H9 (cell line): ENCODE measurements at regions not wholly inside any gene's neighbourhood (a gene's known extent, or its start where the extent isn't known, plus 50 kb on each side); places are given as distances from the start of the nearest gene placed in this dataset.

Experiments used
- DNase-seq: peaks from one replicate; pipeline ENCODE4 v3.0.0-alpha.2; 2017
- H2AFZ ChIP-seq: one replicate; pipeline ENCODE4 v1.6.1; 2013; ENCODE audit warnings: mild to moderate bottlenecking, low read length, control low read depth, moderate library complexity
- H2AK5ac ChIP-seq: 2 replicates; pipeline ENCODE4 v1.6.1; 2013; ENCODE audit warnings: low read length, control low read depth, mixed read lengths; ENCODE audit not compliant: insufficient read length
- H2BK120ac ChIP-seq: one replicate; pipeline ENCODE4 v1.6.1; 2013; ENCODE audit warnings: low read depth, mild to moderate bottlenecking, low read length, control low read depth, inconsistent platforms; ENCODE audit not compliant: poor library complexity, severe bottlenecking
- H2BK12ac ChIP-seq: 2 replicates; pipeline ENCODE4 v1.6.1; 2013; ENCODE audit warnings: low read length, control low read depth, mixed read lengths, low read depth; ENCODE audit not compliant: insufficient read length
- H2BK15ac ChIP-seq: 2 replicates; pipeline ENCODE4 v1.6.1; 2013; ENCODE audit warnings: low read depth, low read length, control low read depth
- H2BK20ac ChIP-seq: one replicate; pipeline ENCODE4 v1.6.1; 2013; ENCODE audit warnings: low read depth, mild to moderate bottlenecking, low read length, control low read depth, inconsistent platforms; ENCODE audit not compliant: poor library complexity, severe bottlenecking
- H2BK5ac ChIP-seq: 2 replicates; pipeline ENCODE4 v1.6.1; 2013; ENCODE audit warnings: low read length, control low read depth, mixed read lengths; ENCODE audit not compliant: insufficient read length
- H3K14ac ChIP-seq: 2 replicates; pipeline ENCODE4 v1.6.1; 2013; ENCODE audit warnings: low read length, control low read depth; ENCODE audit not compliant: insufficient read depth
- H3K18ac ChIP-seq: 2 replicates; pipeline ENCODE4 v1.6.1; 2013; ENCODE audit warnings: low read depth, mild to moderate bottlenecking, mixed read lengths, low read length, control low read depth; ENCODE audit not compliant: insufficient read length
- H3K23ac ChIP-seq: 2 replicates; pipeline ENCODE4 v1.6.1; 2013; ENCODE audit warnings: low read length, control low read depth, mixed read lengths, low read depth; ENCODE audit not compliant: insufficient read length
- H3K23me2 ChIP-seq: 2 replicates; pipeline ENCODE4 v1.6.1; 2013; ENCODE audit warnings: low read depth, mild to moderate bottlenecking, mixed read lengths, low read length, control low read depth; ENCODE audit not compliant: insufficient read length, poor library complexity, severe bottlenecking
- H3K27ac ChIP-seq: 2 replicates; pipeline ENCODE4 v1.5.1; 2013; ENCODE audit warnings: low read length, control low read depth, mixed read lengths, low read depth; ENCODE audit not compliant: insufficient read length
- H3K27me3 ChIP-seq: 2 replicates; pipeline ENCODE4 v1.6.1; 2013; ENCODE audit warnings: low read length, control low read depth, inconsistent platforms; ENCODE audit not compliant: insufficient read depth
- H3K4ac ChIP-seq: 2 replicates; pipeline ENCODE4 v1.6.1; 2013; ENCODE audit warnings: low read depth, mild to moderate bottlenecking, control low read depth, inconsistent platforms, low read length, moderate library complexity
- H3K4me1 ChIP-seq: 2 replicates; pipeline ENCODE4 v1.6.1; 2013; ENCODE audit warnings: low read length, control low read depth, inconsistent platforms; ENCODE audit not compliant: insufficient read depth
- H3K4me2 ChIP-seq: 2 replicates; pipeline ENCODE4 v1.6.1; 2013; ENCODE audit warnings: low read length, control low read depth, mixed read lengths; ENCODE audit not compliant: insufficient read length, insufficient read depth
- H3K56ac ChIP-seq: 2 replicates; pipeline ENCODE4 v1.6.1; 2013; ENCODE audit warnings: low read depth, mild to moderate bottlenecking, mixed read lengths, low read length, control low read depth; ENCODE audit not compliant: insufficient read length
- H3K79me1 ChIP-seq: 2 replicates; pipeline ENCODE4 v1.6.1; 2013; ENCODE audit warnings: low read depth, mild to moderate bottlenecking, moderate library complexity, low read length, control low read depth, inconsistent platforms; ENCODE audit not compliant: insufficient read depth, poor library complexity, severe bottlenecking
- H3K79me2 ChIP-seq: 2 replicates; pipeline ENCODE4 v1.6.1; 2013; ENCODE audit warnings: low read length, control low read depth, inconsistent platforms; ENCODE audit not compliant: insufficient read depth
- H3K9ac ChIP-seq: 2 replicates; pipeline ENCODE4 v1.6.1; 2013; ENCODE audit warnings: low read length, control low read depth, mixed read lengths; ENCODE audit not compliant: insufficient read length; ENCODE audit errors: extremely low read depth
- H3K9me3 ChIP-seq: one replicate; pipeline ENCODE4 v1.6.1; 2013; ENCODE audit warnings: low read depth, low read length, inconsistent platforms; ENCODE audit not compliant: control insufficient read depth
- H3T11ph ChIP-seq: one replicate; pipeline ENCODE4 v1.6.1; 2013; ENCODE audit warnings: mild to moderate bottlenecking, low read length, control low read depth, inconsistent platforms
- H4K20me1 ChIP-seq: one replicate; pipeline ENCODE4 v1.6.1; 2013; ENCODE audit not compliant: control insufficient read depth, insufficient read length, insufficient read depth
- H4K5ac ChIP-seq: 2 replicates; pipeline ENCODE4 v1.6.1; 2013; ENCODE audit warnings: low read depth, mild to moderate bottlenecking, mixed read lengths, low read length, control low read depth; ENCODE audit not compliant: insufficient read length
- H4K8ac ChIP-seq: replicated peaks from 2 replicates; pipeline ENCODE4 v1.6.1; 2013; ENCODE audit warnings: low read length, control low read depth, mixed read lengths, low read depth; ENCODE audit not compliant: insufficient read length
- H4K91ac ChIP-seq: 2 replicates; pipeline ENCODE4 v1.6.1; 2013; ENCODE audit warnings: low read depth, mild to moderate bottlenecking, moderate library complexity, mixed read lengths, low read length, control low read depth; ENCODE audit not compliant: insufficient read length
- H3K27ac Mint-ChIP-seq, 3 experiments: 2 replicates in 2 of 3; 3 replicates in 1 of 3; pipeline ENCODE4 v1.8.0; 2020 to 2021; ENCODE audit warnings: mixed read lengths in 3 of 3, mild to moderate bottlenecking in 1 of 3, moderate library complexity in 1 of 3
- H3K27me3 Mint-ChIP-seq: 2 replicates; pipeline ENCODE4 v1.8.0; 2021; ENCODE audit warnings: low read depth, mild to moderate bottlenecking, moderate library complexity, mixed read lengths
- H3K36me3 Mint-ChIP-seq, 3 experiments: 2 replicates in 2 of 3; 3 replicates in 1 of 3; pipeline ENCODE4 v1.8.0; 2020 to 2021; ENCODE audit warnings: low read depth in 3 of 3, mixed read lengths in 3 of 3; ENCODE audit not compliant: insufficient read depth in 1 of 3
- H3K4me1 Mint-ChIP-seq, 2 experiments: 2 replicates each; pipeline ENCODE4 v1.8.0; 2020; ENCODE audit warnings: mixed read lengths in 2 of 2
- H3K4me3 Mint-ChIP-seq, 2 experiments: 2 replicates in 1 of 2; 3 replicates in 1 of 2; pipeline ENCODE4 v1.8.0; 2020 to 2021; ENCODE audit warnings: mild to moderate bottlenecking in 2 of 2, mixed read lengths in 2 of 2, moderate library complexity in 1 of 2
- H3K9me3 Mint-ChIP-seq, 2 experiments: 2 replicates in 1 of 2; 3 replicates in 1 of 2; pipeline ENCODE4 v1.8.0; 2020; ENCODE audit warnings: mild to moderate bottlenecking in 2 of 2, mixed read lengths in 2 of 2, moderate library complexity in 1 of 2
- WGBS: extraction: QIAGEN DNeasy Blood & Tissue Kit; methylation state at CpG from one replicate; pipeline ENCODE4 v1.1.7; 2013; ENCODE audit warnings: missing lambda C conversion rate, low lambda C conversion rate, mixed read lengths; ENCODE audit not compliant: insufficient read length; ENCODE audit errors: extremely low coverage; 5-methylcytosine and 5-hydroxymethylcytosine counted together
- TF ChIP-seq, protein P1 (sequence below): fragments of 200-600 bp; sonication (generic); conservative IDR thresholded peaks from 3 replicates; pipeline ENCODE4 v1.8.0; 2021; ENCODE audit warnings: antibody characterized with exemption, mild to moderate bottlenecking

DNA sequence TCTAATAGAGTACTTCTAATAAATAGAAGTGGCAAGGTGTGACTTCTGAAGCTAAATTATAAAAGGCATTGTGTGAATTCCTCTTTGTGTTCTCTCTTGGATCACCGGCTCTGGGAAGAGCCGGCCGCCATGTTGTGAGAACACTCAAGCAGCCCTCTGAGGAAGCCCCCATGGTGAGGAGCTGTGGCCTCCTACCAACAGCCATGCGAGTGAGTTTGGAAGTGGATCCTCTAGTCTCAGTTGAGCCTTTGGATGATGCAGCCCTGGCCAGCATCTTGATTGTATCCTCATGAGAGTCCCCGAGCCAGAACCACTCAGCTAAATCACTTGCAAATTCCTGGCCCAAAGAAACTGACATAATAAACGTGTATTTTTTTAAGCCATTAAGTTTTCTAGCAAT is 94.5 kb upstream of the CARD11 start:
- H3K27ac ChIP-seq = no peak overlapping the region
- H3K27me3 ChIP-seq = no peaks in the 10 kb centered on the region
- no peak overlapping the region for H3K4me3 Mint-ChIP-seq
- no peak overlapping the region for H2BK15ac ChIP-seq
- no peaks in the 10 kb centered on the region for H4K20me1 ChIP-seq
- H2BK5ac ChIP-seq = no peak overlapping the region
- no peak overlapping the region for H3K23ac ChIP-seq
- H3K4me1 ChIP-seq = no peaks in the 10 kb centered on the region; the same call in 1 of the 2 replicates
- WGBS = no CpG with 5 or more reads among the region's 6 CpGs
- H3K36me3 Mint-ChIP-seq = no peaks in the 10 kb centered on the region
- no peak overlapping the region for H3K4ac ChIP-seq
- no peak overlapping the region for H2BK12ac ChIP-seq
- H3K4me2 ChIP-seq = no peak overlapping the region
- TF ChIP-seq, protein P1, sequence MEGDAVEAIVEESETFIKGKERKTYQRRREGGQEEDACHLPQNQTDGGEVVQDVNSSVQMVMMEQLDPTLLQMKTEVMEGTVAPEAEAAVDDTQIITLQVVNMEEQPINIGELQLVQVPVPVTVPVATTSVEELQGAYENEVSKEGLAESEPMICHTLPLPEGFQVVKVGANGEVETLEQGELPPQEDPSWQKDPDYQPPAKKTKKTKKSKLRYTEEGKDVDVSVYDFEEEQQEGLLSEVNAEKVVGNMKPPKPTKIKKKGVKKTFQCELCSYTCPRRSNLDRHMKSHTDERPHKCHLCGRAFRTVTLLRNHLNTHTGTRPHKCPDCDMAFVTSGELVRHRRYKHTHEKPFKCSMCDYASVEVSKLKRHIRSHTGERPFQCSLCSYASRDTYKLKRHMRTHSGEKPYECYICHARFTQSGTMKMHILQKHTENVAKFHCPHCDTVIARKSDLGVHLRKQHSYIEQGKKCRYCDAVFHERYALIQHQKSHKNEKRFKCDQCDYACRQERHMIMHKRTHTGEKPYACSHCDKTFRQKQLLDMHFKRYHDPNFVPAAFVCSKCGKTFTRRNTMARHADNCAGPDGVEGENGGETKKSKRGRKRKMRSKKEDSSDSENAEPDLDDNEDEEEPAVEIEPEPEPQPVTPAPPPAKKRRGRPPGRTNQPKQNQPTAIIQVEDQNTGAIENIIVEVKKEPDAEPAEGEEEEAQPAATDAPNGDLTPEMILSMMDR = no peak
- peaks cover 3% of the 10 kb centered on the region for H3K23me2 ChIP-seq
- no peak overlapping the region for H3K9ac ChIP-seq
- H3K18ac ChIP-seq = no peak overlapping the region
- no peak overlapping the region for H2BK120ac ChIP-seq
- no peak overlapping the region; a peak in 1 of 7 replicates for H3K27ac Mint-ChIP-seq
- no peak overlapping the region for H2BK20ac ChIP-seq
- H4K5ac ChIP-seq = no peak overlapping the region
- no peak for DNase-seq
- H3T11ph ChIP-seq = no peak overlapping the region
- H3K9me3 Mint-ChIP-seq = no peaks in the 10 kb centered on the region
- no peaks in the 10 kb centered on the region for H3K79me1 ChIP-seq
- H3K79me2 ChIP-seq = no peaks in the 10 kb centered on the region
- H3K9me3 ChIP-seq = no peaks in the 10 kb centered on the region
- no peak overlapping the region for H3K56ac ChIP-seq
- H4K8ac ChIP-seq = no peak overlapping the region
- no peak overlapping the region for H3K14ac ChIP-seq
- H3K4me1 Mint-ChIP-seq = peaks cover 23 to 27% of the 10 kb centered on the region in 2 experiments
- H2AFZ ChIP-seq = no peak overlapping the region
- H2AK5ac ChIP-seq = no peak overlapping the region
- H4K91ac ChIP-seq = no peak overlapping the region
- peaks cover 1% of the 10 kb centered on the region for H3K27me3 Mint-ChIP-seq
